Kidney epithelial cell (primary cell): ENCODE measurements at regions not wholly inside any gene's neighbourhood (a gene's known extent, or its start where the extent isn't known, plus 50 kb on each side); places are given as distances from the start of the nearest gene placed in this dataset.

Experiments
- DNase-seq: peaks from one replicate; pipeline ENCODE4 v3.0.0-alpha.2; 2010; ENCODE audit warnings: low read depth
- H3K27me3 ChIP-seq: 2 replicates; pipeline ENCODE4 v1.6.0; 2011; ENCODE audit warnings: low read length; ENCODE audit not compliant: control insufficient read depth, insufficient read depth
- H3K36me3 ChIP-seq: 2 replicates; pipeline ENCODE4 v1.5.1; 2011; ENCODE audit warnings: low read length; ENCODE audit not compliant: control insufficient read depth, insufficient read depth
- H3K4me3 ChIP-seq: 2 replicates; pipeline ENCODE4 v1.5.1; 2011; ENCODE audit warnings: low read depth, mild to moderate bottlenecking, control low read depth, low read length
- TF ChIP-seq, protein P1 (sequence below): IDR thresholded peaks from 2 replicates; pipeline ENCODE4 v1.5.1; 2011; ENCODE audit warnings: mild to moderate bottlenecking, moderate library complexity, low read length, control low read depth, inconsistent platforms; ENCODE audit not compliant: insufficient read depth, poor library complexity, severe bottlenecking

DNA sequence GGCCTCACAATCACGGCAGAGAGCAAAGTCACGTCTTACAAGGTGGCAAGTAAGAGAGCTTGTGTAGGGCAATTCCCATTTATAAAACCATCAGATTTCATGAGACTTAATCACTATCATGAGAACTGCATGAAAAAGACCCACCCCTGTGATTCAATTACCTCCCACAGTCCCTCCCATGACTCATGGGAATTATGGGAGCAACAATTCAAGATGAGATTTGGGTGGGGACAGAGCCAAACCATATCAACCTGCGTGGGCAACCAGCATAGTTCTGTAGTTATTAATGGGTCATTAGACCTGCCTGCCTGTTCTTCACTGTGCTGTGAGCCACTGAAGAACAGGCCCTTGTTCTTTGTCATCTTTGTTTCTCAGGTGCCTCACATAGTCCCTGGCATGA, 593.7 kb upstream of the BOD1L1 start:
- no peaks in the 10 kb centered on the region for H3K36me3 ChIP-seq
- H3K27me3 ChIP-seq: no peaks in the 10 kb centered on the region
- no peak overlapping the region for H3K4me3 ChIP-seq
- no peak for DNase-seq
- TF ChIP-seq, protein P1, sequence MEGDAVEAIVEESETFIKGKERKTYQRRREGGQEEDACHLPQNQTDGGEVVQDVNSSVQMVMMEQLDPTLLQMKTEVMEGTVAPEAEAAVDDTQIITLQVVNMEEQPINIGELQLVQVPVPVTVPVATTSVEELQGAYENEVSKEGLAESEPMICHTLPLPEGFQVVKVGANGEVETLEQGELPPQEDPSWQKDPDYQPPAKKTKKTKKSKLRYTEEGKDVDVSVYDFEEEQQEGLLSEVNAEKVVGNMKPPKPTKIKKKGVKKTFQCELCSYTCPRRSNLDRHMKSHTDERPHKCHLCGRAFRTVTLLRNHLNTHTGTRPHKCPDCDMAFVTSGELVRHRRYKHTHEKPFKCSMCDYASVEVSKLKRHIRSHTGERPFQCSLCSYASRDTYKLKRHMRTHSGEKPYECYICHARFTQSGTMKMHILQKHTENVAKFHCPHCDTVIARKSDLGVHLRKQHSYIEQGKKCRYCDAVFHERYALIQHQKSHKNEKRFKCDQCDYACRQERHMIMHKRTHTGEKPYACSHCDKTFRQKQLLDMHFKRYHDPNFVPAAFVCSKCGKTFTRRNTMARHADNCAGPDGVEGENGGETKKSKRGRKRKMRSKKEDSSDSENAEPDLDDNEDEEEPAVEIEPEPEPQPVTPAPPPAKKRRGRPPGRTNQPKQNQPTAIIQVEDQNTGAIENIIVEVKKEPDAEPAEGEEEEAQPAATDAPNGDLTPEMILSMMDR: no peak

DNA sequence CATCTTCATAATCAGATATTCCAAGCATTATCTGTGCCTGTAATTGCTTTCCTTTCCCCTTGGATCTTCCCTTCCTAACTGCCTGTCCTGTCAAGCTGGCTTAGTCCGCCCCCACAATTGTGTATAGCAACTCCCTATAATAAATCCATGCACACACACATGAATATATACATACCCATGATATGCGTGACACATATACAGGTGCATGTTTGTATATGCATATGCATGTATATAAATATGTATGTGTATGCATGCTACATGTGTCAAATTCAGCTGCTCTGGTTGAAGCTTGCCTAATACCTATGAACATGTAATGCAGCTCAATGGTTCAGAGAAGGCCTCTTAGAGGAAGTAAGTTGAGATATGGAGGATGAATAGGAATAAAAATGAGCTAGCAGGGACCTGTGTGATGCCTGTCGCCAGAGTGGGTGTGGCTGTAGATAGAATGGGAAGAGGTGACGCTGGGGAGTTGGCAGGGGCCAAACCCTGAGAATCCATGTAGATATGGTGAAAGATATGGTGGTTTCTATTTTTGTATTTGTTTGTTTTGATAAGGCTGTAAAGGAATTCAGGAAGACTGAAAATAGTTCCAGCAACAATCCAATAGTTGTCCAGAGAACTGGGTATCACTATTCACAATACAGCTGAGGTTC, 595.0 kb upstream of the BOD1L1 start:
- no peaks in the 10 kb centered on the region for H3K27me3 ChIP-seq
- H3K4me3 ChIP-seq: no peak overlapping the region
- TF ChIP-seq, protein P1: no peak
- no peak for DNase-seq
- H3K36me3 ChIP-seq: no peaks in the 10 kb centered on the region

GRCh38 chr4:14223461-14223860, 595.9 kb upstream of the BOD1L1 start:
- Histone ChIP-seq H3K36me3 (no peaks in the 10 kb centered on the region), H3K27me3 (no peaks in the 10 kb centered on the region), H3K4me3 (no peak overlapping the region)
- TF ChIP-seq, protein P1: no peak
- DNase-seq: no peak

- no peaks in the 10 kb centered on the region for H3K27me3 ChIP-seq
- no peak overlapping the region for H3K4me3 ChIP-seq
- DNase-seq: no peak
- no peaks in the 10 kb centered on the region for H3K36me3 ChIP-seq
- TF ChIP-seq, protein P1: no peak
Measured at GRCh38 chr4:14225688-14226207, 598.2 kb upstream of the BOD1L1 start.

DNA sequence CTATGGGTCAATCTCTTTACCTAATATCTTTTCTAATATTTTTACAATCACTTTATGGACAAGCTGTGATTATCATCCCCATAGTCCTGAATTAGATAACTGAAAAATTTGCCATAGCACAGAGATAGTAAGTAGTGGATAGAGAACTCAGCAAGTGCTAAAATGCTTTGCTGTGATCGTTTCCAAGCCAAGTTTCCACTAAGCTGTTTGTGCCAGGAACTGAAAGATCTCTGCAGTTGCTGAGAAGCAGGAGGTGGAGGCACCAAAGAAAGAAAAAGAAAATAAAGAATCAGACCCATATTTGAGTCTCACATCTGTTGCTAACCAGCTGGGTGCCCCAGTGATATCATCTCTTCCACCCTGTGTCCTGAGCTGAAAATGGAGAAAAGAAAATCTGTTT, 605.6 kb upstream of the BOD1L1 start:
- no peaks in the 10 kb centered on the region for H3K36me3 ChIP-seq
- no peak overlapping the region for H3K4me3 ChIP-seq
- no peak for DNase-seq
- TF ChIP-seq, protein P1: no peak
- no peaks in the 10 kb centered on the region for H3K27me3 ChIP-seq

DNA sequence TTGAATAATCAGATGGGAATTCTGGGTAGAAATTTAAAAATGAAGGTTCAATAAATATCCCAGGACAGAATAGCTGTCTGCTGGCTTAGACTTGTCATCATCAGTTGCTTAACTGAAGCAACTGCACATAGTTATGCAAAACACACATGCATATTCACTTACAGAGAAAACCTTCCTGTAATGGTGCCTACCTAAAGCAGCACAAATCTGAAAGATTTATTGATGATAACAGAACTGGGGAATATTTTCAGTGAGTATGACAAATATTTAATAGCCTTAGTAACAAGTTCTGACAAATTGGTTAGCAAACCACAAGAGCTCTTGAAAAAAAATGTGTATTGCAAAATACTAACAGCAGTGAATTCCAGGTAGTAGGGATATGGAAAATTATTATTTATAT, 606.8 kb upstream of the BOD1L1 start:
- no peaks in the 10 kb centered on the region for H3K27me3 ChIP-seq
- no peaks in the 10 kb centered on the region for H3K36me3 ChIP-seq
- no peak for DNase-seq
- TF ChIP-seq, protein P1: no peak
- H3K4me3 ChIP-seq: no peak overlapping the region
